ENCODE measurements at regions not wholly inside any gene's neighbourhood (a gene's known extent, or its start where the extent isn't known, plus 50 kb on each side); places are given as distances from the start of the nearest gene placed in this dataset.

GRCh38 chr20:40811660-40812414 is 122.8 kb upstream of the MAFB start:
- H3K27me3 ChIP-seq (replicated peaks in 2 of 5; ENCODE audit: control insufficient read depth in 4 of 5, insufficient read depth in 5 of 5, low read length in 4 of 5): peaks cover 0 to 7% (median 0%) of the 10 kb centered on the region in 5 experiments
- no peaks in the 10 kb centered on the region for H3K4me1 ChIP-seq (ENCODE audit: control extremely low read depth in 1 of 4, control insufficient read depth in 4 of 4, insufficient read depth in 4 of 4, low read length in 3 of 4)
- ChIA-PET CTCF (interaction anchor here (1.1 kb wide), 1 partner anchor 15 kb away, joined by 5 read pairs; no protein-coding TSS in a partner anchor), POLR2A (no interaction called here)
- no peaks in the 10 kb centered on the region for H3K9me3 ChIP-seq (ENCODE audit: control extremely low read depth in 1 of 5, control insufficient read depth in 4 of 5, insufficient read depth in 2 of 5, low read depth in 1 of 5, low read length in 4 of 5)
- 91% methylated on average over 4 of the region's 8 CpGs for WGBS (ENCODE audit: insufficient coverage)
- no peak overlapping the region for H3K27ac ChIP-seq (ENCODE audit: insufficient read depth in 1 of 2, low read depth in 1 of 2, low read length in 2 of 2, poor library complexity in 1 of 2, severe bottlenecking in 2 of 2)
- no peak overlapping the region for H3K4me3 ChIP-seq (ENCODE audit: control insufficient read depth in 1 of 7, extremely low read depth in 1 of 7, insufficient read depth in 4 of 7, low read depth in 2 of 7, low read length in 6 of 7)
- H3K36me3 ChIP-seq (ENCODE audit: control insufficient read depth in 4 of 4, insufficient read depth in 4 of 4, low read length in 3 of 4): no peaks in the 10 kb centered on the region
- no peak for DNase-seq

GRCh38 chr20:40812415-40812925 is 123.4 kb upstream of the MAFB start:
- Histone ChIP-seq H3K9me3 (ENCODE audit: control extremely low read depth in 1 of 5, control insufficient read depth in 4 of 5, insufficient read depth in 2 of 5, low read depth in 1 of 5, low read length in 4 of 5) (no peaks in the 10 kb centered on the region), H3K4me3 (ENCODE audit: control insufficient read depth in 1 of 7, extremely low read depth in 1 of 7, insufficient read depth in 4 of 7, low read depth in 2 of 7, low read length in 6 of 7) (no peak overlapping the region), H3K27me3 (replicated peaks in 2 of 5; ENCODE audit: control insufficient read depth in 4 of 5, insufficient read depth in 5 of 5, low read length in 4 of 5) (peaks cover 0 to 6% (median 0%) of the 10 kb centered on the region in 5 experiments), H3K27ac (ENCODE audit: insufficient read depth in 1 of 2, low read depth in 1 of 2, low read length in 2 of 2, poor library complexity in 1 of 2, severe bottlenecking in 2 of 2) (no peak overlapping the region), H3K4me1 (ENCODE audit: control extremely low read depth in 1 of 4, control insufficient read depth in 4 of 4, insufficient read depth in 4 of 4, low read length in 3 of 4) (no peaks in the 10 kb centered on the region), H3K36me3 (ENCODE audit: control insufficient read depth in 4 of 4, insufficient read depth in 4 of 4, low read length in 3 of 4) (no peaks in the 10 kb centered on the region)
- no peak for DNase-seq
- ChIA-PET CTCF (interaction anchor here (1.1 kb wide), 1 partner anchor 15 kb away, joined by 5 read pairs; no protein-coding TSS in a partner anchor), POLR2A (no interaction called here)
- WGBS (ENCODE audit: insufficient coverage): 100% methylated on average over 3 of the region's 7 CpGs

GRCh38 chr20:40813029-40813431 is 124.0 kb upstream of the MAFB start:
- no peaks in the 10 kb centered on the region for H3K4me1 ChIP-seq (ENCODE audit: control extremely low read depth in 1 of 4, control insufficient read depth in 4 of 4, insufficient read depth in 4 of 4, low read length in 3 of 4)
- POLR2A ChIA-PET: no interaction called here
- DNase-seq: no peak
- no peak overlapping the region for H3K27ac ChIP-seq (ENCODE audit: insufficient read depth in 1 of 2, low read depth in 1 of 2, low read length in 2 of 2, poor library complexity in 1 of 2, severe bottlenecking in 2 of 2)
- CTCF ChIA-PET: no interaction called here
- H3K36me3 ChIP-seq (ENCODE audit: control insufficient read depth in 4 of 4, insufficient read depth in 4 of 4, low read length in 3 of 4): no peaks in the 10 kb centered on the region
- H3K4me3 ChIP-seq (ENCODE audit: control insufficient read depth in 1 of 7, extremely low read depth in 1 of 7, insufficient read depth in 4 of 7, low read depth in 2 of 7, low read length in 6 of 7): no peak overlapping the region
- no peaks in the 10 kb centered on the region for H3K9me3 ChIP-seq (ENCODE audit: control extremely low read depth in 1 of 5, control insufficient read depth in 4 of 5, insufficient read depth in 2 of 5, low read depth in 1 of 5, low read length in 4 of 5)
- WGBS (ENCODE audit: insufficient coverage): 92% methylated on average over 3 of the region's 5 CpGs
- H3K27me3 ChIP-seq (replicated peaks in 2 of 5; ENCODE audit: control insufficient read depth in 4 of 5, insufficient read depth in 5 of 5, low read length in 4 of 5): peaks cover 0 to 2% (median 0%) of the 10 kb centered on the region in 5 experiments

GRCh38 chr20:40813708-40814630 is 124.9 kb upstream of the MAFB start:
- no peak for DNase-seq
- no peaks in the 10 kb centered on the region for H3K36me3 ChIP-seq (ENCODE audit: control insufficient read depth in 4 of 4, insufficient read depth in 4 of 4, low read length in 3 of 4)
- 86% methylated on average over 8 of the region's 13 CpGs for WGBS (ENCODE audit: insufficient coverage)
- no peak overlapping the region for H3K4me3 ChIP-seq (ENCODE audit: control insufficient read depth in 1 of 7, extremely low read depth in 1 of 7, insufficient read depth in 4 of 7, low read depth in 2 of 7, low read length in 6 of 7)
- H3K27ac ChIP-seq (ENCODE audit: insufficient read depth in 1 of 2, low read depth in 1 of 2, low read length in 2 of 2, poor library complexity in 1 of 2, severe bottlenecking in 2 of 2): no peak overlapping the region
- ChIA-PET POLR2A (no interaction called here), CTCF (no interaction called here)
- peaks cover 0 to 2% (median 0%) of the 10 kb centered on the region in 5 experiments for H3K27me3 ChIP-seq (replicated peaks in 2 of 5; ENCODE audit: control insufficient read depth in 4 of 5, insufficient read depth in 5 of 5, low read length in 4 of 5)
- no peaks in the 10 kb centered on the region for H3K4me1 ChIP-seq (ENCODE audit: control extremely low read depth in 1 of 4, control insufficient read depth in 4 of 4, insufficient read depth in 4 of 4, low read length in 3 of 4)
- peaks cover 0 to 4% (median 0%) of the 10 kb centered on the region in 5 experiments for H3K9me3 ChIP-seq (ENCODE audit: control extremely low read depth in 1 of 5, control insufficient read depth in 4 of 5, insufficient read depth in 2 of 5, low read depth in 1 of 5, low read length in 4 of 5)

- ChIA-PET POLR2A (no interaction called here), CTCF (no interaction called here)
- Histone ChIP-seq H3K9me3 (ENCODE audit: control extremely low read depth in 1 of 5, control insufficient read depth in 4 of 5, insufficient read depth in 2 of 5, low read depth in 1 of 5, low read length in 4 of 5) (peaks cover 0 to 4% (median 0%) of the 10 kb centered on the region in 5 experiments), H3K4me3 (ENCODE audit: control insufficient read depth in 1 of 7, extremely low read depth in 1 of 7, insufficient read depth in 4 of 7, low read depth in 2 of 7, low read length in 6 of 7) (no peak overlapping the region), H3K27ac (ENCODE audit: insufficient read depth in 1 of 2, low read depth in 1 of 2, low read length in 2 of 2, poor library complexity in 1 of 2, severe bottlenecking in 2 of 2) (no peak overlapping the region), H3K27me3 (replicated peaks in 2 of 5; ENCODE audit: control insufficient read depth in 4 of 5, insufficient read depth in 5 of 5, low read length in 4 of 5) (peaks cover 0 to 2% (median 0%) of the 10 kb centered on the region in 5 experiments), H3K4me1 (ENCODE audit: control extremely low read depth in 1 of 4, control insufficient read depth in 4 of 4, insufficient read depth in 4 of 4, low read length in 3 of 4) (no peaks in the 10 kb centered on the region), H3K36me3 (ENCODE audit: control insufficient read depth in 4 of 4, insufficient read depth in 4 of 4, low read length in 3 of 4) (no peaks in the 10 kb centered on the region)
- 76% methylated on average over 2 of the region's 2 CpGs for WGBS (ENCODE audit: insufficient coverage)
- no peak for DNase-seq
These were observed 125.6 kb upstream of the MAFB start for GRCh38 chr20:40814631-40814960.

GRCh38 chr20:40815156-40816038 is 126.4 kb upstream of the MAFB start:
- CTCF ChIA-PET: no interaction called here
- Histone ChIP-seq H3K27me3 (replicated peaks in 2 of 5; ENCODE audit: control insufficient read depth in 4 of 5, insufficient read depth in 5 of 5, low read length in 4 of 5) (peaks cover 0 to 2% (median 0%) of the 10 kb centered on the region in 5 experiments), H3K9me3 (ENCODE audit: control extremely low read depth in 1 of 5, control insufficient read depth in 4 of 5, insufficient read depth in 2 of 5, low read depth in 1 of 5, low read length in 4 of 5) (peaks cover 0 to 4% (median 0%) of the 10 kb centered on the region in 5 experiments), H3K4me1 (ENCODE audit: control extremely low read depth in 1 of 4, control insufficient read depth in 4 of 4, insufficient read depth in 4 of 4, low read length in 3 of 4) (no peaks in the 10 kb centered on the region), H3K36me3 (ENCODE audit: control insufficient read depth in 4 of 4, insufficient read depth in 4 of 4, low read length in 3 of 4) (no peaks in the 10 kb centered on the region), H3K27ac (ENCODE audit: insufficient read depth in 1 of 2, low read depth in 1 of 2, low read length in 2 of 2, poor library complexity in 1 of 2, severe bottlenecking in 2 of 2) (no peak overlapping the region), H3K4me3 (ENCODE audit: control insufficient read depth in 1 of 7, extremely low read depth in 1 of 7, insufficient read depth in 4 of 7, low read depth in 2 of 7, low read length in 6 of 7) (no peak overlapping the region)
- no peak for DNase-seq
- 93% methylated on average over 4 of the region's 9 CpGs for whole genome bisulfite sequencing (ENCODE audit: insufficient coverage)
- POLR2A ChIA-PET: no interaction called here

All from common myeloid progenitor, CD34-positive (primary cell).